B cell (primary cell): ENCODE measurements at regions not wholly inside any gene's neighbourhood (a gene's known extent, or its start where the extent isn't known, plus 50 kb on each side); places are given as distances from the start of the nearest gene placed in this dataset.

ENCODE experiments used
- ATAC-seq: fragments of 200-7000 bp; cut with Tn5 transposase; one replicate; pipeline ENCODE4 v1.10.0; 2021; ENCODE audit warnings: low read depth, mild to moderate bottlenecking, moderate number of reproducible peaks, moderate library complexity
- CTCF ChIA-PET: fragments of 350-600 bp; sonication (Branson Sonifier 250); formaldehyde crosslinking; loops from one replicate; lab custom pipeline; 2021; ENCODE audit warnings: antibody characterized with exemption, inconsistent platforms; lab: Charles Lee
- POLR2A ChIA-PET: fragments of 350-600 bp; sonication (Branson Sonifier 250); formaldehyde crosslinking; loops from one replicate; lab custom pipeline; 2021; ENCODE audit warnings: antibody characterized with exemption; lab: Charles Lee
- DNase-seq: peaks from one replicate; pipeline ENCODE4 v3.0.0; 2013
- H2AFZ ChIP-seq: 2 replicates; pipeline ENCODE4 v1.6.1; 2012; ENCODE audit warnings: mild to moderate bottlenecking, low read depth, low read length; ENCODE audit not compliant: insufficient read depth, poor library complexity, severe bottlenecking
- H3K27ac ChIP-seq, 2 donors: 1 replicate in 1 of 2; 2 replicates in 1 of 2; pipeline ENCODE4 v1.5.1; 2012 to 2013; ENCODE audit warnings: low read length in 2 of 2, mild to moderate bottlenecking in 2 of 2, moderate library complexity in 1 of 2
- H3K27me3 ChIP-seq, 4 experiments: fragments of 200-600 bp in 1 of 4; sonication (generic) in 1 of 4; replicated peaks in 1 of 4; 1 replicate in 2 of 4; 2 replicates in 2 of 4; pipeline versions ENCODE4 v1.6.1 to v1.7.0; 2013 to 2016; ENCODE audit warnings: low read length in 3 of 4, mild to moderate bottlenecking in 2 of 4, mixed read lengths in 1 of 4, moderate library complexity in 1 of 4; ENCODE audit not compliant: insufficient read depth in 4 of 4, control insufficient read depth in 3 of 4; ENCODE audit errors: control extremely low read depth in 1 of 4
- H3K36me3 ChIP-seq, 2 experiments: replicated peaks in 1 of 2; 1 replicate in 1 of 2; 2 replicates in 1 of 2; pipeline versions ENCODE4 v1.6.1 to v1.7.1; 2013; ENCODE audit warnings: low read length in 1 of 2; ENCODE audit not compliant: insufficient read depth in 2 of 2, control insufficient read depth in 1 of 2; ENCODE audit errors: control extremely low read depth in 1 of 2, extremely low read depth in 1 of 2
- H3K4me1 ChIP-seq, 2 donors: fragments of 200-600 bp in 1 of 2; sonication (generic) in 1 of 2; 1 replicate in 1 of 2; 2 replicates in 1 of 2; pipeline versions ENCODE4 v1.5.1 to v1.6.1; 2013 to 2017; ENCODE audit warnings: low read length in 2 of 2; ENCODE audit not compliant: control insufficient read depth in 2 of 2, insufficient read depth in 2 of 2
- H3K4me2 ChIP-seq: replicated peaks from 2 replicates; pipeline ENCODE3; 2012; ENCODE audit warnings: mild to moderate bottlenecking, low read depth, low read length; ENCODE audit not compliant: poor library complexity, severe bottlenecking
- H3K4me3 ChIP-seq, 5 experiments: fragments of 200-600 bp in 1 of 5; sonication (generic) in 1 of 5; 1 replicate in 3 of 5; 2 replicates in 2 of 5; pipeline versions ENCODE4 v1.5.1 to v1.7.0; 2011 to 2016; ENCODE audit warnings: low read length in 4 of 5, mild to moderate bottlenecking in 4 of 5, low read depth in 2 of 5, control low read depth in 1 of 5, moderate library complexity in 1 of 5; ENCODE audit not compliant: insufficient read depth in 1 of 5; ENCODE audit errors: control extremely low read depth in 1 of 5, extremely low read depth in 1 of 5
- H3K79me2 ChIP-seq: fragments of 200-600 bp; sonication (generic); one replicate; pipeline ENCODE4 v1.6.0; 2016; ENCODE audit warnings: low read length; ENCODE audit not compliant: control insufficient read depth, insufficient read depth
- H3K9ac ChIP-seq: fragments of 200-600 bp; sonication (generic); 2 replicates; pipeline ENCODE4 v1.6.1; 2017; ENCODE audit warnings: mild to moderate bottlenecking, low read length, moderate library complexity
- H3K9me3 ChIP-seq, 3 donors: one replicate each; pipeline versions ENCODE4 v1.6.1 to v1.7.1; 2013; ENCODE audit warnings: low read length in 2 of 3; ENCODE audit not compliant: control insufficient read depth in 2 of 3, insufficient read depth in 1 of 3; ENCODE audit errors: control extremely low read depth in 1 of 3
- H4K20me1 ChIP-seq: 2 replicates; pipeline ENCODE4 v1.6.0; 2012; ENCODE audit warnings: mild to moderate bottlenecking, low read length; ENCODE audit not compliant: insufficient read depth, control insufficient read depth, poor library complexity, severe bottlenecking
- H3K27ac Mint-ChIP-seq: one replicate; pipeline ENCODE4 v1.8.0; 2021; ENCODE audit warnings: mixed read lengths
- H3K27me3 Mint-ChIP-seq: one replicate; pipeline ENCODE4 v1.8.0; 2021; ENCODE audit warnings: mixed read lengths
- H3K4me1 Mint-ChIP-seq: one replicate; pipeline ENCODE4 v1.8.0; 2021; ENCODE audit warnings: mixed read lengths
- H3K4me3 Mint-ChIP-seq: one replicate; pipeline ENCODE4 v1.8.0; 2021; ENCODE audit warnings: mixed read lengths
- H3K9me3 Mint-ChIP-seq: one replicate; pipeline ENCODE4 v1.8.0; 2022; ENCODE audit warnings: mixed read lengths; ENCODE audit not compliant: insufficient read depth
- EZH2 ChIP-seq: IDR thresholded peaks from 2 replicates; pipeline ENCODE4 v1.6.1; 2012; ENCODE audit warnings: borderline replicate concordance, low read depth, mild to moderate bottlenecking, moderate library complexity, low read length; ENCODE audit not compliant: insufficient read depth, poor library complexity, severe bottlenecking
- WGBS: methylation state at CpG from one replicate; pipeline ENCODE4 v1.1.5; 2013; ENCODE audit warnings: missing lambda C conversion rate; ENCODE audit not compliant: insufficient coverage; 5-methylcytosine and 5-hydroxymethylcytosine counted together
- intact Hi-C: fragments of 100-400 bp; cut with micrococcal nuclease; formaldehyde crosslinking; loops from one replicate; pipeline ENCODE4 v1.10.0; 2022
- TF ChIP-seq, protein P1 (sequence below): fragments of 200-600 bp; IDR thresholded peaks from one replicate; pipeline ENCODE4 v1.8.0; 2022; ENCODE audit warnings: antibody characterized with exemption, mild to moderate bottlenecking

- no peak overlapping the region for H3K4me3 ChIP-seq
- no peak overlapping the region for H3K27ac ChIP-seq
- 95% methylated on average over 3 of the region's 5 CpGs for WGBS
- Mint-ChIP-seq H3K27me3 (no peaks in the 10 kb centered on the region), H3K27ac (no peak overlapping the region), H3K9me3 (peaks cover 2% of the 10 kb centered on the region), H3K4me1 (no peaks in the 10 kb centered on the region), H3K4me3 (no peak overlapping the region)
- H4K20me1 ChIP-seq: no peaks in the 10 kb centered on the region
- intact Hi-C loops: no loop called here
- ATAC-seq (no peak), DNase-seq (no peak)
- ChIA-PET POLR2A (no interaction called here), CTCF (no interaction called here)
- no peaks in the 10 kb centered on the region for H3K79me2 ChIP-seq
- H3K36me3 ChIP-seq: no peaks in the 10 kb centered on the region
- no peak overlapping the region for H3K9ac ChIP-seq
- H3K4me2 ChIP-seq: no peak overlapping the region
- no peaks in the 10 kb centered on the region for H3K27me3 ChIP-seq
- TF ChIP-seq EZH2: no peak
- TF ChIP-seq, protein P1, sequence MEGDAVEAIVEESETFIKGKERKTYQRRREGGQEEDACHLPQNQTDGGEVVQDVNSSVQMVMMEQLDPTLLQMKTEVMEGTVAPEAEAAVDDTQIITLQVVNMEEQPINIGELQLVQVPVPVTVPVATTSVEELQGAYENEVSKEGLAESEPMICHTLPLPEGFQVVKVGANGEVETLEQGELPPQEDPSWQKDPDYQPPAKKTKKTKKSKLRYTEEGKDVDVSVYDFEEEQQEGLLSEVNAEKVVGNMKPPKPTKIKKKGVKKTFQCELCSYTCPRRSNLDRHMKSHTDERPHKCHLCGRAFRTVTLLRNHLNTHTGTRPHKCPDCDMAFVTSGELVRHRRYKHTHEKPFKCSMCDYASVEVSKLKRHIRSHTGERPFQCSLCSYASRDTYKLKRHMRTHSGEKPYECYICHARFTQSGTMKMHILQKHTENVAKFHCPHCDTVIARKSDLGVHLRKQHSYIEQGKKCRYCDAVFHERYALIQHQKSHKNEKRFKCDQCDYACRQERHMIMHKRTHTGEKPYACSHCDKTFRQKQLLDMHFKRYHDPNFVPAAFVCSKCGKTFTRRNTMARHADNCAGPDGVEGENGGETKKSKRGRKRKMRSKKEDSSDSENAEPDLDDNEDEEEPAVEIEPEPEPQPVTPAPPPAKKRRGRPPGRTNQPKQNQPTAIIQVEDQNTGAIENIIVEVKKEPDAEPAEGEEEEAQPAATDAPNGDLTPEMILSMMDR: no peak
- no peaks in the 10 kb centered on the region for H3K9me3 ChIP-seq
- H3K4me1 ChIP-seq: no peaks in the 10 kb centered on the region
- H2AFZ ChIP-seq: no peak overlapping the region
Observed at GRCh38 chr6:126907996-126908395, 210.5 kb upstream of the RSPO3 start.

DNA sequence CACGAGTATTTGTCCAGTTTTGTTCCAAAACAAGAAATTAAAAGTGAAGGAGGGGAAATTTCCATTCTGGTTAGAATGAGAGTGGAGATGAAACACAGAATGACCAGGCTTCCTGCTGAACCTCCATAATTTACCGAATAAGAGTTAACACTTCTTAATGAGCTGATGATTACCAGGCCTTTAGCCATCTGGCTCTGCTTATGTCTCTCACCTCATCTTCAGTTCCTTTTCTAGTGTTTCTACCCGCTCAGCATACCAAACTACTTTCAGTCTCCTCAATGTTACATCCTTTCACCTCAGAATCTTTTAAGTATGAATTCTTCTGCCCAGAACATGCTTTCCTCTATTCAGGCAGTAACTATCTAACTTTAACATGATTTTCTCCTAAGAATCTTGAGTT lies 209.0 kb upstream of the RSPO3 start:
- Histone ChIP-seq H3K36me3 (no peaks in the 10 kb centered on the region), H2AFZ (no peak overlapping the region), H3K4me2 (no peak overlapping the region), H4K20me1 (no peaks in the 10 kb centered on the region), H3K9me3 (no peaks in the 10 kb centered on the region), H3K4me1 (no peaks in the 10 kb centered on the region), H3K9ac (no peak overlapping the region), H3K27ac (no peak overlapping the region), H3K79me2 (no peaks in the 10 kb centered on the region), H3K4me3 (no peak overlapping the region), H3K27me3 (no peaks in the 10 kb centered on the region)
- intact Hi-C loops: no loop called here
- Mint-ChIP-seq H3K4me1 (no peaks in the 10 kb centered on the region), H3K27ac (no peak overlapping the region), H3K4me3 (no peak overlapping the region), H3K27me3 (no peaks in the 10 kb centered on the region), H3K9me3 (peaks cover 2% of the 10 kb centered on the region)
- TF ChIP-seq EZH2: no peak
- TF ChIP-seq, protein P1: no peak
- CTCF ChIA-PET: no interaction called here
- DNase-seq (no peak), ATAC-seq (no peak)
- 55% methylated on average over 2 of the region's 3 CpGs for WGBS
- POLR2A ChIA-PET: no interaction called here
